ENCODE measurements at regions not wholly inside any gene's neighbourhood (a gene's known extent, or its start where the extent isn't known, plus 50 kb on each side); places are given as distances from the start of the nearest gene placed in this dataset.
"Not testable (repeated sequence)": the region's sequence is repeated elsewhere in the genome, so short reads cannot be mapped to it uniquely, and the experiment has no call there.

GRCh38 chr10:46645110-46645509 is 66.2 kb downstream of the SYT15 start:
- DNase-seq; H3K4me1 Mint-ChIP-seq; intact Hi-C loops (cut with DNase I, micrococcal nuclease); H3K9me3 Mint-ChIP-seq (ENCODE audit: low read depth); H3K4me3 Mint-ChIP-seq; POLR2A ChIA-PET; CTCF ChIA-PET; H3K27me3 Mint-ChIP-seq; ATAC-seq; H3K27ac Mint-ChIP-seq; H3K36me3 Mint-ChIP-seq (ENCODE audit: low read depth): not testable (repeated sequence)

DNA sequence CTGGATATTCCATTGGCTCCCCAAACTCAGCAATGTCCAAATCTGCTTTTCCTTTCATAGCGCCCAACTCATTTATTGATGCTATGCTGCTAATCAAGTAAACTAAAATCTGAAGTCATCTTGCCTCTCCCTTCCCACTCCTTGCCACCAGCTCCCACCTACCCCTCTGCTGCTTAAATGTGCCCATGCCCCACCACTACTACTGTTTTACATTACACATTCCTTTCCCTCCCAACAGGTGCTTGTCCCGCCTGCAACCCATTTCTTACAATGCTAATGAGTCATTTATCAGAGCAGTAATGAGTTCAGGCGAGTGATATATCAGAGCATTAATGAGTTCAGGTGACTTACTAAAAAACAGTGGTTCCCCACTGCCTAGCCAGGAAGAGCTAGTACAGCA is 67.2 kb downstream of the SYT15 start:
- H3K27me3 Mint-ChIP-seq; DNase-seq; H3K27ac Mint-ChIP-seq; H3K4me3 Mint-ChIP-seq; H3K36me3 Mint-ChIP-seq (ENCODE audit: low read depth); CTCF ChIA-PET; H3K4me1 Mint-ChIP-seq; ATAC-seq; H3K9me3 Mint-ChIP-seq (ENCODE audit: low read depth); intact Hi-C loops (cut with DNase I, micrococcal nuclease); POLR2A ChIA-PET: not testable (repeated sequence)

- H3K9me3 Mint-ChIP-seq (ENCODE audit: low read depth); H3K27me3 Mint-ChIP-seq; H3K36me3 Mint-ChIP-seq (ENCODE audit: low read depth); intact Hi-C loops (cut with DNase I, micrococcal nuclease); H3K27ac Mint-ChIP-seq; POLR2A ChIA-PET; DNase-seq; ATAC-seq; H3K4me3 Mint-ChIP-seq; H3K4me1 Mint-ChIP-seq; CTCF ChIA-PET: not testable (repeated sequence)
Observed at GRCh38 chr10:46650967-46651366, 72.0 kb downstream of the SYT15 start.

DNA sequence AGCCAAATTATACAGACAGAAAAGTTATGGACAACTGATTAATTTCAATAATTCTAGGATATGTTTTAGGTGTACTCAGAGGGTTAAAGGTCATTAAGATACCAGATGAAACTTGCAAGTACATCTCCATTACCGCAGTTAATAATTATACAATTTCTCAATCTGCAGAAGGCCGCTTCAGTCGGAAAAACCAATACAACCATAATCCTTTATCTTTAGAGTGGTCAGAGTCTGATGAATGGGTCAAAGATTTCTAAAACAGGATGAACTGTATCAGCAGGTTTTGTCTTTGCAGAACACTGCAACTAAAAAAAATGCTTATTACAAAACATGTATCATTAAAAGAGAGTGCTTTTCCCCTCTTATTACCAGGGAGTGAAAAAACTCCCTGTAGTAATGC is 78.5 kb downstream of the SYT15 start:
- CTCF ChIA-PET; POLR2A ChIA-PET; DNase-seq; H3K9me3 Mint-ChIP-seq (ENCODE audit: low read depth); intact Hi-C loops (cut with DNase I, micrococcal nuclease); H3K36me3 Mint-ChIP-seq (ENCODE audit: low read depth); ATAC-seq; H3K4me3 Mint-ChIP-seq; H3K27ac Mint-ChIP-seq; H3K27me3 Mint-ChIP-seq; H3K4me1 Mint-ChIP-seq: not testable (repeated sequence)

DNA sequence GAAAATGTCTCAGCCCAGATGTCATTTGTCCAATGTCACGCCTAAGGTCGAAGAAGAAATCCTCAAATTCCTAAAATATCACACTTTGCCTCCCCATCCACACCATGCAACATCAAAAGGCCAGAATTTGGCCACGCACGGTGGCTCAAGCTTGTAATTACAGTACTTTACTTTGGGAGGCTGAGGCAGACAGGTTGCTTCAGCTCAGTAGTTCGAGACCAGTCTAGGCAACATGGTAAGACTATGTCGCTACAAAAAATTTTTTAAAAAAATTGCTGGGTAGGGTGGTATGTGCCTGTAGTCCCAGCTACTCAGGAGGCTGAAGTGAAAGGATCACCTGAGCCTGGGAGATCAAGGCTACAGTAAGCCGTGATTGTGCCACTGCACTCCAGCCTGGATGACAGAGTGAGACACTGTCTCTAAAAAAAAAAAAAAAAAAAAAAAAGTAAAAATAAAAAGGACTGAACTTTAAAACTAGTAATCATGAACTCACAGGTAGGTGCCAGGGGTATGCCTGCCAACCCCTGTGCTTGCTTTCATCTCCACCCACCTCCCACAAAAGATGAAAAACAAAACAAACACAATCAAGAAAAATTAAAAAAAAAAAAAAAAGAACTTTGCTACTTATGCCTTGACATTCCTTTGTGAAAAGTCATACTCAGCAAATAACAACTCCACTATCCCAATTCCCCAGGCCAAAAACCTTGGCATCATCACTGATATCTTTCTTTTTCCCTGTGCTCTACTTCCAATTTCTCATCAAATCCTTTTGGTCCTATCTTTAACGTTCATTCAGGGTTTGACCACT is 81.3 kb downstream of the SYT15 start:
- H3K27me3 Mint-ChIP-seq; H3K27ac Mint-ChIP-seq; H3K9me3 Mint-ChIP-seq (ENCODE audit: low read depth); intact Hi-C loops (cut with DNase I, micrococcal nuclease); DNase-seq; H3K4me3 Mint-ChIP-seq; POLR2A ChIA-PET; CTCF ChIA-PET; H3K36me3 Mint-ChIP-seq (ENCODE audit: low read depth); H3K4me1 Mint-ChIP-seq; ATAC-seq: not testable (repeated sequence)

GRCh38 chr10:46660835-46661164 is 81.9 kb downstream of the SYT15 start:
- CTCF ChIA-PET; POLR2A ChIA-PET; H3K4me1 Mint-ChIP-seq; H3K9me3 Mint-ChIP-seq (ENCODE audit: low read depth); H3K27ac Mint-ChIP-seq; ATAC-seq; H3K27me3 Mint-ChIP-seq; intact Hi-C loops (cut with DNase I, micrococcal nuclease); H3K36me3 Mint-ChIP-seq (ENCODE audit: low read depth); DNase-seq; H3K4me3 Mint-ChIP-seq: not testable (repeated sequence)

- H3K27ac Mint-ChIP-seq; DNase-seq; H3K27me3 Mint-ChIP-seq; intact Hi-C loops (cut with DNase I, micrococcal nuclease); H3K4me3 Mint-ChIP-seq; POLR2A ChIA-PET; ATAC-seq; H3K36me3 Mint-ChIP-seq (ENCODE audit: low read depth); CTCF ChIA-PET; H3K4me1 Mint-ChIP-seq; H3K9me3 Mint-ChIP-seq (ENCODE audit: low read depth): not testable (repeated sequence)
Observed at GRCh38 chr10:46665536-46665935, 86.6 kb downstream of the SYT15 start.

DNA sequence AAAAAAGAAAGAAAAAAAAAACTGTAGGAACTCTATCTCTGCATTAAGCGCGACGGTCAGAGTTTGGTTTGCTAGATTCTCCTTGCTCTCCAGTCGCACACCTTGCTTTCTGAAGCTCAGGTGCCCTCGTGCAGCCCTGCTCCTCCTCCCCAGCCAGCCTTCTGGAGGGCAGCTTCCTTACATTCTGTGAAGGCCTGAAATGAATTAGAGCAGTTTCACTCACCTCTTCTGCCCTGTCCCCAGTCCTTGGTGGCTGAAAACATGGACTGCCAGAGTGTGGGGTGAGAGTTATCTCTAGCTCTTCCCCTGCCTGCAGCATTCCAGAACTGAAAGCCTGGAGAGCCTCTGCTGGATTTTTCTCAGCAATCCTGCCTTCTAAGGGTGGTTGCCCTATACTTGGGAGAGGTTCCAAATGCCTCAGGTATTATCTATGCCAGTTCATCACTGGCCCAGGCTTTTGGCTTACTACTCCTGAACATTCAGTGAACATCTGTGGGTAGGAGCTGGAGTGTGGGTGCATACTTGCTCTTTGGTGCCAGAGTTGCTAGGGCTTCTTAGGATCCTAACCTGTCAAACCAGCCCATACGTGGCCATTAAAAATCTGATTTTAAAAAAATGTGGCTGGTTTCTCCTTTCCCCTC is 89.5 kb downstream of the SYT15 start:
- DNase-seq; H3K9me3 Mint-ChIP-seq (ENCODE audit: low read depth); H3K27me3 Mint-ChIP-seq; ATAC-seq; H3K27ac Mint-ChIP-seq; POLR2A ChIA-PET; H3K4me1 Mint-ChIP-seq; intact Hi-C loops (cut with DNase I, micrococcal nuclease); CTCF ChIA-PET; H3K4me3 Mint-ChIP-seq; H3K36me3 Mint-ChIP-seq (ENCODE audit: low read depth): not testable (repeated sequence)

DNA sequence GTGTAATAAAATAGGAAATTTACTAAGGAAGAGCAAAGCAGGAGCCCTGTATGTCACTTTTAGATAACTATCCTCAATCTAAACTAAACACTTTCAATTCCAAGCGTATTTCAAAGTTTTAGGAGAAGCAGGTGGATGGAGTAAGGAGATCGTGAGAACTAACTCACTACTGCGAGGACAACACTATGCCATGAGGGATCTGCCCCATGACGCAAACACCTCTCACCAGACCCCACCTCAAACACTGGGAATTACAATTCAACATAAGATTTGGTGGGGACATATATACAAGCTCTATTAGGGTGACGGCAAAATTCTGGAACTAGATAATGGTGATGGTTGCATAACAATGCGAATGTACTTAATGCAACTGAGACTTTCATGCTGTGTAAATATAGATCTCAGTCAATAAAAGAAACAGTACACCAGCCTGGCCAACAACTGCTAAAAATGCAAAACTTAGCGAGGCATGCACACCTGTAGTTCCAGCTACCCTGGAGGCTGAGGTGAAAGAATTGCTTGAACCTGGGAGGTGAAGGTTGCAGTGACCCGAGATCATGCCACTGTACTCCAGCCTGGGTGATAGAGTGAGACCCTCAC is 99.0 kb downstream of the SYT15 start:
- H3K4me3 Mint-ChIP-seq; DNase-seq; H3K36me3 Mint-ChIP-seq (ENCODE audit: low read depth); H3K4me1 Mint-ChIP-seq; H3K27ac Mint-ChIP-seq; CTCF ChIA-PET; H3K9me3 Mint-ChIP-seq (ENCODE audit: low read depth); ATAC-seq; H3K27me3 Mint-ChIP-seq; POLR2A ChIA-PET; intact Hi-C loops (cut with DNase I, micrococcal nuclease): not testable (repeated sequence)

GRCh38 chr10:46691397-46691796 is 112.5 kb downstream of the SYT15 start:
- DNase-seq; H3K27me3 Mint-ChIP-seq; ATAC-seq; CTCF ChIA-PET; POLR2A ChIA-PET; H3K4me1 Mint-ChIP-seq; H3K9me3 Mint-ChIP-seq (ENCODE audit: low read depth); intact Hi-C loops (cut with DNase I, micrococcal nuclease); H3K27ac Mint-ChIP-seq; H3K4me3 Mint-ChIP-seq; H3K36me3 Mint-ChIP-seq (ENCODE audit: low read depth): not testable (repeated sequence)

DNA sequence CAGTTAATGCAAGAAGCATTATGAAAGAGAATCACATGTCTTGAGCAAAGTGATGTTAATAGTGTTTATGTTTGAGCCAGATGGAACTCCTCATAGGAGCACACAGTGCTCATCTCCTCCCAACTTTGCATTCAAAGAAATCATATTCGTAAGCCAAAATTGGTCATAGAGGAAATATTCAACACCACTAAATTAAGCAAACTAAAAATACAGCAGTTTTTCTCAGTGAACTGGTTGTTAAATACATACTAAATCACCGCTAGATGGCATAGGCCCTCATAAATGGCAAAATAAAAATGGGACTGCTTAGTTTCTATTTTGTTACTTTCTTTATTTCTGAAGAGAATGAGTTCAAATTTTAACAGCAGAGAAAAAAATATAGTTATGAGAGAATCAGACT is 114.3 kb downstream of the SYT15 start:
- H3K9me3 Mint-ChIP-seq (ENCODE audit: low read depth); CTCF ChIA-PET; POLR2A ChIA-PET; DNase-seq; H3K4me1 Mint-ChIP-seq; intact Hi-C loops (cut with DNase I, micrococcal nuclease); H3K27me3 Mint-ChIP-seq; H3K36me3 Mint-ChIP-seq (ENCODE audit: low read depth); H3K4me3 Mint-ChIP-seq; ATAC-seq; H3K27ac Mint-ChIP-seq: not testable (repeated sequence)

DNA sequence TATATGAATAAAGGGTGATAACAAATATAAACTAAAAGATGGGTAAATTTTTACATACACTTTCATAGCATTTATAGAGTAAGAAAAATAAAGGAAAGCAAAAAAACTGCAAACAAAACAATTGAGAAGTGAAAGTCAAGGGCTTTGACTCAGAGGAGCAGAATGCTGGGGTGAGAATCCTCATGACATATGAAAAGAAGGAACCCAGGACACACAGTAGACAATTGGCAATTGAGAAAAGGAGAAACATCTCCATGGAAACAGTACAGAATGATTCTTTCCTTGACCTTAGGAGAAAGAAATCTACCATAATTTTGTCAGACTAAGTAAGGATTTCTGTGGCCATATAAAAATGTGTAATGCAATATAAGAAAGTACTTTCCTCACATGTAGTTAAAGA is 138.3 kb downstream of the SYT15 start:
- H3K4me1 Mint-ChIP-seq; H3K9me3 Mint-ChIP-seq (ENCODE audit: low read depth); CTCF ChIA-PET; H3K36me3 Mint-ChIP-seq (ENCODE audit: low read depth); intact Hi-C loops (cut with DNase I, micrococcal nuclease); H3K27ac Mint-ChIP-seq; DNase-seq; H3K27me3 Mint-ChIP-seq; POLR2A ChIA-PET; ATAC-seq; H3K4me3 Mint-ChIP-seq: not testable (repeated sequence)

Measured in activated CD4-positive, alpha-beta T cell treated with anti-CD3 and anti-CD28 coated beads for 36 hours (primary cell).